ENCODE measurements at regions not wholly inside any gene's neighbourhood (a gene's known extent, or its start where the extent isn't known, plus 50 kb on each side); places are given as distances from the start of the nearest gene placed in this dataset.
"Not testable (repeated sequence)": the region's sequence is repeated elsewhere in the genome, so short reads cannot be mapped to it uniquely, and the experiment has no call there.

- DNase-seq: no peak
Observed at GRCh38 chr14:98915625-98916024, 356.4 kb downstream of the BCL11B start.

- DNase-seq: no peak
Observed at GRCh38 chr14:98916036-98916435, 356.0 kb downstream of the BCL11B start.

GRCh38 chr14:98916476-98916875 is 355.5 kb downstream of the BCL11B start:
- DNase-seq: no peak

DNA sequence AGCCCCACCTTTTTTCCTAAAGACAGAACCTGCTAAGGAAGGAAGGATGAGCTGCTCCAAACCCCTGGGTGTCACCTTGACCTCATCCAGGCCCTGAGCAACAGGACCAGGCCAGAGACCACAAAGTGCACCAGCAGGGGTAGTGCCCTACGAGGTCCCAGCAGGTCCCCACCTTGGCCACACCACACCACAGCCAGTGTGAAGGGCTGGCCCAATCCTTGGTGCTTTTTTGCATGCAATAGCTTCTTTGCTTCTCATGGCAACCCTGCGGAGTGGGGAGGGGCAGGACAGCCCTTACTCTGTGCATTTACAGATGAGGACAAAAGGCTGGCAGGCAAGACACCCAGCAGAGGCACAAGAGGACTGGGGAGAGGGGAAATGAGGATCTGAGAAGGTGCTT is 352.6 kb downstream of the BCL11B start:
- DNase-seq: no peak

- DNase-seq: not testable (repeated sequence)
Observed at GRCh38 chr14:98921306-98921705, 350.7 kb downstream of the BCL11B start.

DNA sequence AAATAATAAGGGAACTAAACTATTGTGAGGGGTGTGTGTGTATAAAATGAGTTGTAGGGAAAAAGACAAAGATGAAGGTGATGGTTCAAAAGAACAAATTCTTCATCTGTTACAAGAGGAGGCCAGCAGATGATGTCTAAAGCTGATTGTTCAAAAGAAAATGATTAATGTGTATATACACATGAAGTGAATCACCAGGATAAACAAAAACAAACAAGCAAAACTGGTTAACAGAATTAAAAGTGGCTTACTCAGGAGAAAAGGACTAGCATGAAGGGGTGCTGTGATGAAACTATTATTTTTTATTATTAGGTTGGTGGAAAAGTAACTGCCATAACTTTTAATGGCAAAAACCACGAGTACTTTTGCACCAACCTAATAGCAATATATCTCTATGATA is 348.4 kb downstream of the BCL11B start:
- DNase-seq: no peak

GRCh38 chr14:98924046-98924445 is 348.0 kb downstream of the BCL11B start:
- DNase-seq: no peak

DNA sequence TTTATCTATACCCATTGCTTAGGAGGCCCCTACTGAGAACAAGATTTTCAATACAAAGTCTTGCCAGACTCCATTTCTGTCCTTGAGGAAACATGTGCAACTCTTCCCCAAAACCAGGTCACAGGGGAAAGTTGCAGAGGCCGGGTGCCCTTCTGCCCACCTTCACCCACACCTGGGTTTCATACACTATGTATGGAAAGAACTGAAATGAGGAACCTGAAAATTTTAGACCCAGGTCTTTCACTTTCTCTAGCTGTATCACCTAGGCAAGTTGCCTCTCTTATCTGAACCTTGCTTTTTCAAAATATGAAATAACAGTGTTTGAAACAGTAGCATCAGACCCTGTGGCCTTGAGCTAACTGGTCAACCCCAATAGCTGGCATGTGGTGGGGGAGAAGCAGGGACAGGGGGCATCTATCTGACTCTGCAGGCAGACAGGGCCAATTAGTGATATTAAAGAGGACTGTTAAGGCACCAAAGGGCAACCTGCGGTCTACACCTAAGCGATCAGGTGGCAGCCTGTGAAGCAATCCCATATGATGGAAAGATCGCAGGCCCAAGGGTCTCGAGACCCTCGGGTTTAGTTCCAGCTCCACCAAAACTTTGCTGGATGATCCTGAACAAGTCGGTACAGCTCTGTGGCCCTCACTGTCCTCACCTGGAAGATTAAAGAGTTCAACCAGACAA is 346.5 kb downstream of the BCL11B start:
- DNase-seq: no peak

DNA sequence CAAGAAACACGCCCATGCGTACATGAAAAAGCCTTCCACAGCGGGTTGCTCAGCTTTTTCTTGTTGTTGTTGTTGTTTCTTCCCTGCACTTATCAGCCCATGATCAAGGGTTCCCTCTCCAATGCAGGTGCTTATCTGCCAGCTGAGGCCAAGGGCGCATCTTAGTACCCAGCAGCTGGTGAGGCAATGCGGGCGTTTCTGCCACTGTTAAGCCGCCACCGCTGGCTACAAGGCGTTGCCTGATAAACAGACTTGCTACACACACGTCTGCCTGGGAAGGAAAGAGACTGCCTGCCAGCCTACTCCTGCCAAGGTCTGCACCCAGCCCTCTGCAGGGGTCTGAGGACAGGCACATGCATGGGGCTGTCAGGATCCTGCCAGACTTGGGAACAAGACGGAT is 345.9 kb downstream of the BCL11B start:
- peak; percentile 23 for DNase-seq

- DNase-seq: no peak
Observed at GRCh38 chr14:98926801-98927200, 345.2 kb downstream of the BCL11B start.

GRCh38 chr14:98927986-98928385 is 344.0 kb downstream of the BCL11B start:
- DNase-seq: no peak

DNA sequence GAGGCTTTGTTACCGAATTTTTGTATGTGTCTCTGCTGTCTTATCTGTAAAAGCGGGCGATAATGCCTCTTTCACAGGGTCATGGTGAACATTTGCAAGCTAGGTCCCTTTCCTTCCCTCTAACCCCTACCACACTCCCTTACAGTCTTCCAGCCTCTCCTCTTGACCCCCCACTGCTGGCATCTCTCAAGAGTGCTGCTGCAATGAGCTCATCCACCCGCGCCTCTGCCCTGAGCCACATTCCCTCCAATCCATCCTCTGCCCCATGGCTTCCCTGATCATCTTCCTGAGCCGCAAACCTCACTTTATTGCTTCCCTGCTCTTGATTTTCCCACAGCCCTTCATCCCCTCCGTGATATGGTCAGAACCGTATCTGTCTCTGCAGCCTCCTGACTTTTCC is 343.6 kb downstream of the BCL11B start:
- DNase-seq: no peak

- no peak for DNase-seq
Observed at GRCh38 chr14:98931126-98931525, 340.9 kb downstream of the BCL11B start.

GRCh38 chr14:98931911-98932310 is 340.1 kb downstream of the BCL11B start:
- peak; percentile 79 for DNase-seq

DNA sequence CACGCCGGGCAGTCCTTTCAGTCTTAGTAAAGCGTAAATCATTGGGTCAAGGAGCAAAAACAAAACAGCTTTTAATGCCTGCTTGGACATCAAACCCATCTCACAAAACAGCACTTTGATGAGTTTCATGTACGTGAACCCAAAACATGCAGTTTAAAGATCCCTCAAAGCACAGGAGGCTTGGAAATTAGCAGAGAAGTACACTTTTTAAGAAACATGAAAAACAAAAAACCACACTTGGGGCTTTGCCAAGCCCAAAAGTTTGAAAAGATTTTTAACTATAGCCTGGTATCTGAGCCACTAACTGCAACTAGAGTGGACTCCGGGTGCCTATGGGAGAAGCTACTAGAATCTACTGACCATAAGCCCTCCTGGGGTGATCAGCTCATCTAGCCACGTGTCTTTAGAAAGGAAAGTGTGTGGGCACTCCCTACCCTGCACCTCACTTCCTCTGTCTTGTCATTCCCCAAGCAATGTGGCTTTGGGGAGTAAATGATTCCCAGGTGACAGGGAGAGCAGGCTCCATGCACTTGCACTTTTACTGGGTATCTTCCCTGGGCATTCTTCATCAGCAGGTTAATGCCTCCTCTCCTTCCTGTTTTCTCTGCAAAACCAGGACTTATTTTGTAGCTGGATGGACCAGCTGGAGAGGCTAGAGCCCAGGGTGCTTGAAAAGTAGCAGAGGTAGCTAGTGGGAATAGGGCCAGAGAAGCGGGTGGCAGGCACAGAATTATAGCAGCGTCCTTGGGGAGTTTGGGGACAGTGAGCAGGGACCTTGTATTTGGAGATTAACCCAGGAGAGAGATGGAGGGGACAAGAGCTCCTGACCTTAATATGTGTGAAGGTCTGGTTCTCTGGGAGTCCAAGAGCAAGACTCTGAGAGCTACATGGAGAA is 339.3 kb downstream of the BCL11B start:
- no peak for DNase-seq

DNA sequence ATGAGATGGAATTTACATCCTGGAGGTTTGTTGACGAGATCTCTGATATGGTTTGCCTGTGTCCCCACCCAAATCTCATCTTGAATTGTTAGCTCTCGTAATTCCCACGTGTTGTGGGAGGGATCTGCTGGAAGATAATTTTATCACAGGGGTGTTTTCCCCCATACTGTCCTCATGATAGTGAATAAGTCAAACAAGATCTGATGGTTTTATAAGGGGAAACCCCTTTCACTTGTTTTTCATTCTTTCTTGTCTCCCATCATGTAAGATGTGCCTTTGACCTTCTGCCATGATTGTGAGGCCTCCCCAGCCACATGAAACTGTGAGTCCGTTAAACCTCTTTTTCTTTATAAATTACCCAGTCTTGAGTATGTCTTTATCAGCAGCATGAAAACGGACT is 337.4 kb downstream of the BCL11B start:
- DNase-seq: not testable (repeated sequence)

GRCh38 chr14:98935921-98936320 is 336.1 kb downstream of the BCL11B start:
- DNase-seq: no peak

DNA sequence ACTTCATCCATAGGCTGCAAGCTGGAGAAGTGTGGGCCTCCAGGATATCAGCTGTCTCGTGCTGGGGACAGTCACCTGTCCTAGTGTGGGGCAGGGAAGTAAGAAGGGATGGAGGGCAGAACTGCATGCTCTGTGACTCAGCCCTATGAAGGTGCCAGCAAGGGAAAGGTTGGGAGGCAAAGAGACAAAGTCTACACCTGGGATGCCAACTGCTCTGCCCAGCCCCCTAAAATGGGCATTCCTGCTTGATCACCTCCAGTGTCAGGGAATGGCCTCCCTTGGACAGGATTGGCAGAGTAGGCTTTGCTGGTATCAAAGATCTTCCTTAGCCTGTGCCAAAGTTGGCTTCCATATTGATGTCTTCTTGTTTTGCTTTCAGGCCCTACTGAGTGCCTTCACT is 335.0 kb downstream of the BCL11B start:
- DNase-seq: no peak

DNA sequence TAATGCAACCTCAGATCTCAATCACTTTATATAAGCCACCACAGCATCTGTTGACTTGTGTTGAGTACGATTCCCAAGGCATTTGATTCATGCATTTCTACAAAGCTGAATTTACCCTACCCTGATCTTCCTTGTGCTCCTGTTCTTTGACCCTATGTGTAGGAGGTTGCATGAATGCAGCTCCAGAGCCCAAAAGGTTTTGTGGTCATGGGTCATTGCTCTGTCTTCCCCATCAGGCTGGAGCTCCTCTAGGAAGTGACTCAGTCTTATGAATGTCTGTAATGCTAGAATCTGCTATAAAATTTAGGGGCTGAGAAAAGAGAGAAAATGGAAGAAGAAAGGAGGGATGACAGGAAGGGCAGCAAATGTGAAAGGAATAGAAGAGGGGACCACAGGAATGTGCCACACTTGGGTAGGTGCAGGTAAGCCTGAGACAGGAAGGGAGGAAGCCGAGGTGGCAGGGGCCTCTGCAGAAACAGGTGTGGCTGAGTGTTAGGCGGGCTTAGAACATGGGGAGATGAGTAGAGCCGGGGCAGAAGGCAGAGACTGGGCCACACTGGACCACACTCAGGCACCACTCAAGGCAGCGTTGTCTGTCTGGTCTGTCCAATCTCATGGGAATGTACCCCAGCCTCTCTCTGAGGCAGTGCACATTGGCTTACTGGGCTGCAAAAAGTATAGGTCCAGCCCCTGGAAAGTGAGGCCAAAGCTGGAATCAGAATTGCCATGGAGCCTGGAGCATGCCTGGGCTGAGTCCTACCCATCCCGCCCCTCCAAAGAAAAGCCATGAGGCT is 334.1 kb downstream of the BCL11B start:
- no peak for DNase-seq

DNA sequence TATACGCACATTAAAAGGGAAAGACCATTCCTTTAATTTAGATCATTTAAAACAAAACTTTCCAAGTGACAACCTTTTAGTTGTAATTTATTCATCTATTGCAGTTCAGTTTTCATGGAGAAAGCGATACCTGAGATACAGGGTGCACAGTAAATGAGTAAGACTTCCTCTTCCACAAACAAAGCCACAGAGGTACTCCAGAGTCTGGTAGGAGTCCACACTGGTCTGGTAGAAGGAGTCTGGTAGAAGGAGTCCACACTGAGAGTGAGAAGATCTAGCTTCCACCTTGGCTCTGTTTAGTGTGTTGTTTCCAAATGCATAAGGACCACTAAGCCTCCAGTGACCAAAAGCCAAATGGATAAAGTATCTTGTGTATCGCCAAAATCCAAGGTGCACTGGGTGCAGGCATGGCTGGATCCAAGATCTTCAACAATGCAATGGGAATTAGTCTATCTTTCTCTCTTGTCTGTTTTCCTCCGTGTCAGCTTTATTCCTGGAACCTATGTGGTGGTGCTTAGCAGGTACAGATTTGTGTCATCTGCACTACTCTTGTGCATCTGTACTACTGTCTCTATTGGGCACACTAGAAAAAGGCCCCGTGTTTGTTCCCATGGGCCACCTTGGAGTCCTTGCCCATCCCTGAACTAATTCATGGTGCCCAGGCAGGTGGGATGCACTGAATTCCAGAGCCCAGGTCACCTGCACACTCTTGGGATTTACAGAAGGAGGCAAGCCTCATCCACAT is 331.1 kb downstream of the BCL11B start:
- no peak for DNase-seq

- DNase-seq: no peak
Observed at GRCh38 chr14:98941481-98941880, 330.5 kb downstream of the BCL11B start.

- DNase-seq: no peak
Observed at GRCh38 chr14:98943907-98944306, 328.1 kb downstream of the BCL11B start.

DNA sequence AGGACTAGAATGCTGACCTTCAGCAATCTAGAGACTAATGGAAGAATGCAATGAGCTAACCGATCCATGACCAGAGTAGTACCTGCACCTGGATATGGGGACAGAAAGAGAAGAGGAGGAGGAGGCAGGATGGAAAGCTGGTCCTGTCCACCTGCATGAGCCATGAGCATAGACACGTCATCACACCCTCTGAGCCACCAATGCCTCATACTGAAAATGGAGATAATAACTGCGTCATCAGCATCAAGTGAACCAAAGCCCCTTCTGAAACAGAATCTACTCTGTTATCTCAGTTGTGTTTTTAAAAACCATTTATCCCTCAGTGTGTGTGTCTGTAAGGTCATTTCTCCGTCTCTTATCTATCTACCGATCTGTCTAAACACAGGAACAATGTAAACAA is 327.0 kb downstream of the BCL11B start:
- DNase-seq: no peak

Measured in CD4-positive, alpha-beta T cell treated with Interleukin-10 for 1 hour (primary cell).